ENCODE measurements at regions not wholly inside any gene's neighbourhood (a gene's known extent, or its start where the extent isn't known, plus 50 kb on each side); places are given as distances from the start of the nearest gene placed in this dataset.
"Not testable (repeated sequence)": the region's sequence is repeated elsewhere in the genome, so short reads cannot be mapped to it uniquely, and the experiment has no call there.

DNA sequence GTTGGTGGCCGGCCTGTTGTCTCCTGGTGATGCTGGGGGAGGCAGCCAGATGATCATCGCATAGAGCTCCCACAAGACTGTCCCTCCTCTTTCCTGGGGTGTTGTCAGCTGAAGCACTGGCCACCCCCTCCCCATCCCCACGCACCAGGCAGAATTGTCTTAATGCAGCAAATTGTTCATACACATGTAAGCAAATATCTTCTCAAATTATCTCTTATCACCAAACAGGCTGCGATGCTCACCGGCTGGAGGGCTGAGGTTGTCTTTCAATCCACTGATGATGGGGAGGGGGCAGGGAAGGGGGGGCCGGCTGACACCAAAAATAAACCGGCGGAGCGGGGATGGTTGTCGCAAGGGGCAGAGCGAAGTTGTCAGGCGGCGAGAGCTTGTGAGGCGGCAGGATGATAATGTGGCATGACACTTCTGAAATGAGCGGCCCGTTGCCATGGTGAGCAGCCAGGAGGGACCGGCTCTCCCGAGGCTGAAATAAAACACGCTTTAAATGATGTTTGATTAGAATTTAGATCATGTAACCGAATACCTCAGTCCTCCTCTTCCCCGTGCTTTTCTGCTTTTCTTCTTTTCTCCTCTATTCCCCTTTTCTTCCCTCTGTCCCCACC is 59.8 kb downstream of the MRM1 start:
- peak; percentile 60 to 81 (median 67) for DNase-seq

DNA sequence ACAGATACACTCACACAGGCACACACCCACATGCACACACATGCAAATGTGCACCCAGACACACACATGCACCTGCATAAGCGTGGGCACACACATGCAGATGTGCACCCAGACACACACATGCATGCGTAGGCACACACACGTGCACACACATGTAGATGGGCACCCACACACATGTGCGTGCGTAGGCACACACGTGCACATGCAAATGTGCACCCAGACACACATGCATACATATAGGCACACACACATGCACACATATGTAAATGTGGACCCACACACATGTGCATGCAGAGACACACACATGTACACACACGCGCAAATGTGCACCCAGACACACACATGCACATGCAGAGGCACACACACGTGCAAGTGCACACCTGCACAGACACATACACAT is 60.3 kb downstream of the MRM1 start:
- DNase-seq = no peak

DNA sequence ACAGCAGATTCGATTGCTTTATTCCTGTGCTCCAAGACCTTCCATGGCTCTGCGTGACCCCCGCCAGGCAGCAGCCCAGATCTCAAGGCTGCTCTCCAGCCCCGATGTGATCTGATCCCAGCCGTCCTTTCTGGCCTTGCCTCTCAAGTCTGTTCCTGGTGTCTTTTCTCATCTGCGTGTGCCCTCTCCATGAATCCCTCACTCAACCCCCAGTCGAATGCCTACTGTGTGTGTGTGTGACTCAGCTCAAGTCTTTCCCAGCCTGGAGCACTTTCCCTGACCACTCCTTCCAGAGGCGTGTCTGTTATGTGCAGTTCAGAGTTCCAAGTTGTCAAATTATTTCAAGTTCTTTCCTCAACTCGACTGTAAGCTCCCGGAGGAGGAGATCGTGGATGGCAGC is 64.0 kb downstream of the MRM1 start:
- no peak for DNase-seq

DNA sequence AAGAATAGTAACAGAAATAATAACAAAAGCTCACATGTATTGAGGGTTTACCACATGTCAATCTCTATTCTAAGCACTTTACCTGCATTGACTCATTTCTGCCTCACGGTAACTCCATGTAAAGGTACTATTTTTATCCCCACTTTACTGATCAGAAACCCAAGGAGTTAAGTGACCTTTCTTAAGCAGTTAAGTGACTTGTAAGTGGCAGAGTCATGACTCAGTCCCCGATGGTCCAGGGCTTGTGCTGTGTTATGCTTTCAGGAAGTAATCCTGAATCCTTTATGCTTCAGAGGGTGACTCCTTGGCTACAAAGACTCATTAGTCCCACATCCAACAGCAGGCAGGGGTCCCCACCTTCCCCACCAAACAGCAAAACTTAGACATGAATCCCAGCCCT is 66.5 kb downstream of the MRM1 start:
- no peak for DNase-seq

DNA sequence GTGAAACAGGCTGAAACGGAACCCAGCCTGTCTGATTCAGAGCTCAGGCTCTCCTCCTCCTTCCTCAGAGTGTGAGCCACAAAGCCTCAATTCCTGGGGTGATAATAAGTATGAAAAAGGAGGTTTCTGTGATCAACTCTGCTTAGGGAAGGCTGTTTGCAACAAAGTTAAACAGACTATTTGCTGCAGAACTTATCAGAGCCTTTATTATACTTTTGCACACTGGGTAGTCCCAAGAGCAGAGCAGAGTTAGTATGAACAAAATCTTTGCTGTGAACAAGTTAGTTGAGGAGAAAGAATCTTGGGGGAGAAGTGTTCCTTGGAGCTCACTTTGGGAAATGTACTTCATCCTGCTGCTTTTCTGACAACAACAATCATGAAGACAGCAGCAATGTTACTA is 67.4 kb downstream of the MRM1 start:
- no peak for DNase-seq

DNA sequence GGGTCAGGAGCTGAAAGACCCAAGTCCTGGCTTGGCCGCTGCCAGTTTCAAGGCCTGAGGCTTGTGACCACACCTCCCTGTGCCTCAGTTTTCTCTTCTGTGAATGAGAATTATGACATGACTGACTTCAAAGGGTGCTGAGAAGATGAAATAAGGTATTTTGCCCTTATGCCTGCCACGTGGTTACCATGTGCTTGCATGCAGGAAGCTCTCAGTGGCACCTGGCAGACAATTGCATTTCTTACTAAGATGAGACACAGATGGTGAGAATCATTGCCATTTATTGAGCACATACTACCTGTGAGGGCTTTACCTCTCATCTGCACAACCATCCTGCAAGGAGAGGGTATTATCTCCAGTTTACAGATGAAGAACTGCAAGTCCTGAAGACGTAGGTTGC is 69.8 kb downstream of the MRM1 start:
- no peak for DNase-seq

DNA sequence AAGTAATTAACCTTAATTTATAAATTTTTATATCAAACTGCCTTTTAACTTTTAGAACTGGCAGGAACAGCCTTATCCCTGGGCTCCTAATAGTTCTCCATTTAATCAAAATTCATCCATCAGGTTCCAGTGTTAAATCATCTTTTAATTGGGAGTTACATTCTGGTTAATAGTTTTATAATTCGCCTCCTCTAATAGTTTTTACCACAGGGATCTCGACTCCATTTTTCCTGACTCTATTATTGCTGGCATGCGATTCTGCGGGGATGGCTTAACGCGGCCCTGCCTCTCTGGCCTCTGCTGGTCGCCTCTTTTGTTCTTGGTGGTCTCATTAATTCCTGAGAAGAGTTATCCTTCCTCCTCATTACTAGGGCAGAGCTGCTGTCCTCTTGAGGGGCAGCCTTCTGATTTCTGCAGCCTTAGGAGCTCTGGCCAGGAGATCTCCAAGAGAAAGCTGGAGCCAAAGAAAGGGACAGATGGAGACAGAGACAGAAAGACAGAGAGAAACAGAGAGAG is 71.1 kb downstream of the MRM1 start:
- no peak for DNase-seq

DNA sequence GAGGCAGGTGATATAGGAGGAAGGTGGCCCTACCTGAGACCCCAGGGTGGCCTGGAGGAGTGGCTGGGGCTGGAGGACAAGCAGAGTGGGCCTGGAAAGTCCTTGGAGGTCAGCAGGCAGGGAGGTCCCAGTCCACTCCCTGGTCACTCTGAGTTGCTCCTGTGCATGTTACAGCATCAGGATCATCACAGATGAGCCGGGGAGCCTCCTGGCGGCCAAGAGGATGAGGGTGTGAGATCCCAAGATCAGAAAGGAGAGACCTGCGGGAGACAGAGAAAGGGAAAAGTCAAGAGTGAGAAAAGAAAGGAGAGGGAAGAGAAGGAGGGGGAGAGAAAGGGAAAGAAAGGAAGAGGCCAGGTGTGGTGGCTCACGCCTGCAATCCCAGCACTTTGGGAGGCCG is 71.7 kb downstream of the MRM1 start:
- no peak for DNase-seq

DNA sequence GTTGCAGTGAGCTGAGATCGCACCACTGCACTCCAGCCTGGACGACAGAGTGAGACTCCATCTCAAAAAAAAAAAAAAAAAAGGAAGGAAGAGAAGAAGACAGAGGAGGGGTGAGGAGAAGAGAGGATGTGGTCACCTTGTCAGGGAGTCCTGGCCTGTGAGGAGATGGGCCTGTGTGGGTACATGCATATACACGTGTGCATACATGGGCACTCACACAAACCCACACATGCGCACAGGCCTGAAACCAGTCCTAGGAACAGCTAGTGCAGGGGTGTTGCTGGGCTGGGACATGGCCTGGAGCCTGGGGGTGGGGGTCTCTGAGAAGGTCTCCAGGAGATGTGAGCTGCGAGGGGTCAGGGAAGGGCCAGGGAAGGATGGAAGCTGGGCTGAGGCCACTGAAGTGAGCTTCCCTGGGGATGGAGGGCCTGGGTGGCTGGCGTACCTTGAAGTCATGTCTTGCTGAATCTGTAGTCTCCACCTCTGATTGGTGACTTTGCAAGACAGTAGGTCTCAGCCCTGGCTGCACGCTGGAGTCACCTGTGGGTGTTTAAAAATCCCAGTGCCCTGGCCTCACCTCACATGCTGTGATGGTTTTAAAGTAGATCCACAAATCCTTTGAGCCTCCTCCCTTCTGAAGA is 72.4 kb downstream of the MRM1 start:
- DNase-seq = no peak

DNA sequence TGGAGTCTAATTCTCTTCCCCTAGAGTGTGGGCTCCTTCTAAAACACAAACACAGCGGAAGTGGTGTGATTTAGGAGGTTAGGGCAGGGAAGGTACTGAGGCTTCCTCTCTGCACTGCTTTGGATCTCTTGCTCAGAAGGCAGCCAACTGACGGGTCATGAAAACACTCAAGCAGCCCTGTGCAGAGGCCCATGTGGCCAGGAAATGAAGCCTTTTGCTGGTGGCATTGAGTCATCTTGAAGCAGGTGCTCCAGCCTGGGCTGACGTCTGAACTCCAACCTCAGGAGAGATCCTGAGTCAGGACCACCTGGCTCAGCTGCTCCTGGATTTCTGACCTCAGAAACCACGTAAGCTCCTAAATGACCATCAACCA is 72.9 kb downstream of the MRM1 start:
- no peak for DNase-seq

DNA sequence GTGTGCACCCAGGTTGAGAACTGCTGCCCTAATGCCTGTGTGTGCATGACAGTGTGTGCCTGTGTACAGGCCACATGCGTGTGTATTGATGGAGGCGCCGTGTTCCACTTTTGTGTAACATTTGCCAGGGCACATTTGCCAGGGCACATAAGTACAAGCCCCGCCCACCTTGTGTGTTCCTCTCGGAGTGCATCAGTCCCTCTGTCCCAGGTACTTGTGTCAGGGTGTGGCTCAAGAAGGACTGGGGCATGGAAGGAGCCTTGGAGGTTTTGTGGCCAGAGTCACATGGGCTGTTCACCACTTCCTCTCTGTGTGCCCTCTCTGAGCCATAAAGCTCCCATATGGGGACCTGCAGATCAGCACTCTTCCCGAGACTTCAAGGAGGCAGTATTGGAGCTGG is 73.9 kb downstream of the MRM1 start:
- no peak for DNase-seq

DNA sequence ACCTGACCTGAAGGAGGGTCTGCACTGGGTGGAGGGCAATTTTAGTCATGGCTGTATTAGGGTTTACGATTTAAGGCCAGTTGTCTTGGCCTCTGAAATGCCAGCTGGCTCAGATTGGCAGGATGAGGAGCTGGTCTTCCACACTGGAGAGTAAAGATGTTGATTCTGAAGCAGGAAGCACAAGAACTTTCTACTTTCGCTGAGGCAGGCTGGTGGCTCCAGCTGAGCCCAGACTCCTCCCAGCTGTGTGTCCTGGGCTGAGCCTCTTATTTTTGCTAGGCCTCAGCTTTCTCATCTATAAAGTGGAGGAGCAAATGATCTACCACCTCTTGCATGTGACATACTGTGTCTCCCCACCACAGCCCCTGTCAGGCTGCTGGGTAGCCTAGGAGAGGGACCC is 74.4 kb downstream of the MRM1 start:
- no peak for DNase-seq

DNA sequence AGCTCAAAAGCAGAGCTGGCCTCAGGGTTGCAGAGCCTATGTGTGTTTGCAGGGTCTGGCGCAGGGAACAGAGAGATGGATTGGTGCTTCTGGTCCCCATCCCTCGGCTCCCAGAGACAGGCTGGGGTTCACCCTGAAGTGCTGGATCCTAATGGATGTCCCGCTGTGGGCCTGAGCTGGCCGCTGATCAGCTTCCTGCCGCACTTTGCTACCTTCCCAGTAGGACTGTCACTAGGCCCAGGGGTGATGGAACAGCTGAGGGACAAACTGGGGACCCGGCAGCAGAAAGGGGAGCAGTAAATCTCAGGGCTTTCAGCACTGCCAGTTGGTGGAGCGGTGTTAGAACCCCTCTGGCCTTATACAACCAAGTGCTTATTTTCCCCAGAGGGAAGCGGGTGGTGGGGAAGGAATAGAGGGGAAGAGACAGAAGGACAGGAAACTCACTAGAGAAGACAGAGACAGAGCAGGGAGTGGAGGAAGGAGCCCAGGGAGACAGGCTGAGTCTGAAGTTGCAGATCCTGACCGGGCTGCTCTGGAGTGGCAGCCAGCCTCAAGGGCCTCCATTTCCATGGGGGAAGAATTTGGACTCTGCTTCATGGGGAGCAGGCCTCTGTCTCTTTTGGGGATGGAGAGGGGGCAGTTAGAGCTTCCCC is 78.6 kb downstream of the MRM1 start:
- no peak for DNase-seq

DNA sequence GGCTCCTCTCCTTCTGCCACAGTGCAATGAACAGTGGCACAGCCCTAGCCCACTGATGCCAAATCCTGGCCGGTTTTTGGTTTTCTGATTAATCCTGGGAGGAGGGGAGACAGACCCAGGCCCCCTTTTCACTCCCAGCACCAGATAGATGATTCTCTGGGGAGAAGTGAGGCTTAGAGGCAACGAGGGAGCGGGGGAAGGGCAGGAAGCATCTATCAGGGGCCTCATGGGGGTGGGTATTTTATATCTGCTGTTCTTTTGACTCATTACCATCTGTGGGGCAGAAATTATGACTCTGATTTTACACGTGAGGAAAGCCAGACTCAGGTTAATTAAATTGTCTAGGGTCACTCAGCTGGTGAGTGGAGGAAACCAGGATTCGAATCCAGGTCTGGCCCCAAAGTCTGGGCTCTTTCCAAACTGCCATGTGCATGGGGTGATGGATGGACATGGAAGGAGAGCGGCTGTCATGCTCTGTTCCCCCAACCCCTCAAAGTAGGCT is 79.4 kb downstream of the MRM1 start:
- no peak for DNase-seq

DNA sequence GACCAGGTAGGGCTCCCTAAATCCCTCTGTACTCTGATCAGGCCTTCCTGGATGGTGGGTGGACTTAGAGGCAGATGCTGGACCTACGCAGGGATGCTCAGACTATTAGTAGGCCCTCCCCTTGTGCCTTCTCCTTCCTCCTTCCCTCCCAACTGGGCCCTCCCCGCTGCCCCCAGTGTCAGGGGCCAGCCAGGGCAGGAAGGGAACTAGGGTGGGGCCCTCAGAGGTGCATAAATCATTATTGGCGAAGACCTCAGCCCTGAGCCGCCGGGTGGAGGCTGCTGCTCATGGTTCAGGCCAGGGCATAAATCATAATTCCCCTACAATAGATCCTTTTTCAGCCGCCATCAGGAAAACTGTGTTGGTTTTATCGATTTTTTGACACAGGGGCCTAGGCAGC is 81.4 kb downstream of the MRM1 start:
- no peak for DNase-seq

DNA sequence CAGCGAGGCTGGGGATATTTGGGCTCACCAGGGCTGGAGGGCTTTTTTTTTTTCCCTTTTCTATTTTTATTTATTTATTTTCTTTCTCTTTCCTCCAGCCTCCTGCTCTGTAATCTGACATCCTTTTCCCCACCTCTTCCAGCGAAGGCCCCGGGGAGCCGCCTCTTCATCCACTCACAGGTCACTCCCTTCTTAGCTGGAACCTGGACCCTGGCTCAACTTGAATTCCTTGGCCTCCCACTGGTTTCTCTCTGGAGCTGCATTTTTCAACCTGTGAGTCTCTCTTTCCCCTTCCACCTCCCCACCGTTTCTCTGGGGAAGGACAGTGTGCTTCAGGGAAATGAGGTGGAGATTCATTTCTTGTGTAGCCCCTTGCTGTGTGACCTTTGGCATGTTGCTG is 82.0 kb downstream of the MRM1 start:
- no peak for DNase-seq

DNA sequence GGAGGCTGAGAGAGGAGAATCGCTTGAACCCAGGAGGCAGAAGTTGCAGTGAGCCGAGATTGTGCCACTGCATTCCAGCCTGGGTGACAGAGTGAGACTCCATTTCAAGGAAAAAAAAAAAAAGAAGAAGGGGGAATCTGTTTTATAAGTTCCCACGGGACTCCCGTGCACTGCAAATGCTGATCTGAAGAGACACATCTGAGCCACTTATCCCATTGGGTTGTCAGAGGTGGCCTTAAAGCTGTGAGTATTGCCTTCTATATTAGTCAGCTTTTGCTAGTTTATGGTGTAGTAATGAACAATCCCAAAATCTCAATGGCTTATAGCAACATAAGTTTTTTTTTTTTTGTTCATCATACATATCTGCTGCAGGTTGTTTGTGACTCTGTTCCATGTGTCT is 82.8 kb downstream of the MRM1 start:
- DNase-seq = no peak

DNA sequence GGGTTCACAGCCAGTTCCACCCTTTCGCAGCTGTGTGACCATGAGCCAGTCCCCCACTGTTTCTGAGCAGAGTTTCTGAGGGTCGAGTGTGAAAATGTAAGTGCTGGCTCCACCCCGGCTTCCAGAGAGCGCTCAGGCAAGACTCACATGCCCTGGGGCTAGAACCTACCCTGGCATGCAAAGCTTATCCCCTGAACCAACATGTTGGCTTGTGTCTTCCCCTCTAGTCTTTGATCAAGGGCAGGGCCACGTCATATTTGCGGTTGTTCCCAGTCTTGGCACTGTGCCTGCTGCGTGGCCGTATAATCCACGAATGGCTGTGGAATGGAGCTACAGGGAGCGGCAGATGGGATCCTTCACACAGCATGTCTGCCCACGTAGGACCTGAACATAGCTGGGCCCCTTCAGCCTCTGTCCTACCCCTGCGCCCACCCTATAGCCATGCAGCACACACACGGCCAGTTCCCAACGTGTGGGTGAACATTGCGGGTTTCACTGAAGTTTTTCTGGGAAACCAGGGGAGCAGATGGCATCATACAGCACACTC is 84.8 kb downstream of the MRM1 start:
- DNase-seq = no peak

DNA sequence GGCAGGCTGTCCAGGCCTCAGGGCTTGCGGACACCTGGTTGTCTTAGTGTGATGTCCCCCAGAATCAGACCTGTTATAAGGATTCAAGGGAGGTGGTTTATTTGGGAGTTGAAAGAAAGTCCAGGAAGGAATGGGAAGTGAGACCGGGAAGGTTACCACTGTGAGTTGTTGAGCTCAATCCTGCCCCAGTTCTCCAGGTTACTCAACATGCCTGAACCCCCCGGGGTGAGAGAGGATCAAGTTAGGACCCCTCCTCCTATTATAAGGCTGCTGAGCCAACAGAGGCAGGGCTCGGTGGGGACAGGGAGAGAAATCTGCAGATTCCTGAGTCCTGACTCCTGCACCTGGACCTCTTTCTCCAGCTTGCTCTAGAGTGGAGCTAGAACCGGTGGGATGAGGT is 86.4 kb downstream of the MRM1 start:
- no peak for DNase-seq

DNA sequence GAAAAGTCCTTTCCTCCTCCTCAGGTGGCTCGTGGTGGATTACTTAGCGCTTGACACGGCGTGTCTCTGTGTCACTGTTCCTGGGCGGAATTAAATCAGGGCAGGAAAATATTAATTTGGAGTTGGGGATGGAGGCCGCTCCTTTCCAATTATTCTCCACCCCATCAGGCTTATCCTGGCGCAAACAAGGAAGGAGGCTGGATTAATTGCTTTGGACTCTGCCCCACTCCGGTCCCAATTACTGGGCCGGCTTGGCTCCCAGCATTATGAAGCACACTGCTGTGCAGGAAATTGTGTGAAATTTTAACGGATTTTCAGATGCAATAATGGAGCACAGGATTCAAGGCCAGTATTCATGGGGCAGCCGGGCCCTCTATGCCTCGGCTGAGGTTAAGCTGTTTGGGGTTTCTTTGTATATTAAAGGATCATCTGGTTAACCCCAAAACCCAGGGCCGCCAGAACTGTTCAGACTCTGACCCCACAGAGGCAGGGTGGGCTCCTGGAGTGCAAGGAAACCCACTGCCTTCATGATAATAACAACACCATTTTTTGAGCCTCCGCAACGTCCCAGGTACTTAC is 87.8 kb downstream of the MRM1 start:
- no peak for DNase-seq

DNA sequence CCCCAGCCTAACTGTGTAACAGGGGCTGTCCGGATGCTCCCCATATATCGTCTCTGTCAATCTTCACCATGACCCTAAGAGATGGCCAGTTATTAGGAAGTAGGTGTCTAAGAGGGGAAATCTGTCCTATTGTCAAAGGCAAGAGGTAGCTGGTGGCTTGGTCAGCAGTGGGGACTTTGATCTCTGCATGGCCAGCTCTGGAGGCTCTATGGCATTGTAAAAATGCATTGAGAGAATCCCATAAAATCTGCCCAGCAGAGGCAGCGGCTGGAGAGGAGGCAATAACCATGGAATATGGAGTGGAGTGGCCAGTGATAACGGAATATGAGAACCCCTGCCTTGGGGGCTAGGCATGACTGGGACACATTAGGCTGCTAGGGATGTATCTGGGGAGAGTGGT is 88.8 kb downstream of the MRM1 start:
- DNase-seq = no peak

DNA sequence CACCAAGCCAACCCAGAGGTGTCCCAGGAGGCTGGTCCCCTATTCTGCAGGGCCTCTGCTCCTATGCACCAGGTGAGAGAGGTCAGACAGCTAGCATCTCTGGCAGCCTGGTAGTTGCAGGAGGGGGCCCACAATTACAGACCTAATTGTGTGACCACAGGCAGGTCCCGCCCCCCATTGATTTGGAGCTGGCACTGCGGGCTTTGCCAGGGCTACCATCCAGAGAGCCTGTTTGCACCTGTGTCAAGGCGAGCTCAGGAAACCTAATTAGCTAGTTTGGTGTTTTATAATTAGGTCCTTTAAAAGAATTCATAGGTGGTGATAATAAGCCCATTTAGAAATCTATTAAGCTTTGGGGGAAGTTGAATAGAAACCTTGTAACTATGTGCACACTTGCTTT is 90.2 kb downstream of the MRM1 start:
- DNase-seq = peak in 2 of 3 experiments; percentile 62 to 85

DNA sequence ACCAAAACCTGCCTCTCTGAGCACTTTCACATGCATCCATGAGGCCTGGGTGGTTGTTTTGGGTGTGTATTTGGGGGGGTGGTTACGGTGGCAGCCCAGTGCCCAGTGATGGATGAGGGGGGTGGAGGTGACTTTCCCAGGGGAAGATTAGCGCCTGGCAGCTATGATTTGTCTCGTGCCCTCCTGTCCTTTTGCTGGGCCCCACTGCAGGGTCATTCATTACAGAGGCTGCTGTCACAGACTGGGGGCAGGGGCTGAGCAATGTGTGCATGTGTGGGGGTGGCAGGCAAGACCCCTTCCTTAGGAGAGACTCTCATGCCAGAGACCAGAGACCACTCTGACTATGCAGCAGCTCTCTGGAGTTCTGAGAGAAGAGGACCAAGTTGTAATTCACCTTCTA is 93.7 kb downstream of the MRM1 start:
- DNase-seq = no peak

DNA sequence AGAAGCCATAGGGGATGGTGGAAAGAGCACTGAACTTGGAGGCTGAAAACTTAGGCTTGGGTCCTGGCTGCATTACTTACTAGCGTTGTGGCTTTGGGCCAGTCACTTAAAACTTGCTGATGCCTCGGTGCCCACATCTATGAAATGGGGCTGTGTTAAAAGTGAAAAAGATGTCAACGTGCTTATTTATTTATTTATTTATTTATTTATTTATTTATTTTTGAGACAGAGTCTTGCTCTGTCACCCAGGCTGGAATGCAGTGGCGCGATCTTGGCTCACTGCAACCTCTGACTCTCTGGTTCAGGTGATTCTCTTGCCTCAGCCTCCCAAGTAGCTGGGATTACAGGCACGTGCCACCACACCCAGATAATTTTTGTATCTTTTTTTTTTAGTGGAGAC is 94.3 kb downstream of the MRM1 start:
- DNase-seq = not testable (repeated sequence)

Measured in NCI-H1417 (cell line).